Gastroesophageal sphincter (tissue), 4 donors: ENCODE measurements at regions not wholly inside any gene's neighbourhood (a gene's known extent, or its start where the extent isn't known, plus 50 kb on each side); places are given as distances from the start of the nearest gene placed in this dataset.
A peak's percentile ranks its signal among the peaks of the same experiment; 100 is the strongest.

Experiments
- ATAC-seq: fragments of 150-250 bp; one replicate; pipeline ENCODE4 v1.9.1; 2016; ENCODE audit warnings: mild to moderate bottlenecking, moderate library complexity
- H3K27ac ChIP-seq, 4 donors: fragments of 200-600 bp; sonication (generic) in 3 of 4; 1 replicate in 3 of 4; 2 replicates in 1 of 4; pipeline ENCODE4 v1.5.1; 2016 to 2019
- H3K27me3 ChIP-seq: fragments of 200-600 bp; sonication (generic); one replicate; pipeline ENCODE4 v1.5.1; 2019
- H3K36me3 ChIP-seq, 2 donors: fragments of 200-600 bp; sonication (generic); one replicate each; pipeline ENCODE4 v1.5.1; 2019; ENCODE audit warnings: control low read depth in 1 of 2
- H3K4me1 ChIP-seq, 3 donors: fragments of 200-600 bp; sonication (generic); 1 replicate in 2 of 3; 2 replicates in 1 of 3; pipeline ENCODE4 v1.5.1; 2016 to 2019; ENCODE audit warnings: control low read depth in 2 of 3
- H3K4me3 ChIP-seq, 2 donors: fragments of 200-600 bp; sonication (generic); one replicate each; pipeline ENCODE4 v1.5.1; 2019; ENCODE audit warnings: mild to moderate bottlenecking in 1 of 2, moderate library complexity in 1 of 2
- H3K9me3 ChIP-seq, 3 donors: fragments of 200-600 bp; sonication (generic); one replicate each; pipeline ENCODE4 v1.5.1; 2017 to 2019; ENCODE audit warnings: control low read depth in 2 of 3
- EP300 ChIP-seq: sonication (generic); formaldehyde crosslinking; IDR thresholded peaks from one replicate; pipeline ENCODE4 v1.6.1; 2017; ENCODE audit warnings: antibody characterized with exemption, mild to moderate bottlenecking
- POLR2A ChIP-seq, 2 donors: fragments of 450-650 bp; IDR thresholded peaks; one replicate each; pipeline ENCODE4 v1.6.1; 2017; ENCODE audit warnings: antibody characterized with exemption in 2 of 2, mild to moderate bottlenecking in 2 of 2, moderate library complexity in 1 of 2
- POLR2AphosphoS5 ChIP-seq: sonication (generic); formaldehyde crosslinking; IDR thresholded peaks from one replicate; pipeline ENCODE4 v1.6.1; 2017; ENCODE audit warnings: antibody characterized with exemption
- whole genome bisulfite sequencing, 2 donors: methylation state at CpG; one replicate each; pipeline ENCODE4 v1.1.5; 2018; ENCODE audit warnings: low coverage in 1 of 2; 5-methylcytosine and 5-hydroxymethylcytosine counted together
- TF ChIP-seq, protein P1 (sequence below), 4 experiments: fragments of 200-600 bp in 2 of 4; fragments of 450-650 bp in 2 of 4; sonication (generic) in 1 of 4; IDR thresholded peaks; one replicate each; pipeline ENCODE4 v1.5.1; 2017 to 2019; ENCODE audit warnings: antibody characterized with exemption in 4 of 4, mild to moderate bottlenecking in 2 of 4, moderate library complexity in 2 of 4

GRCh38 chrX:16005917-16006316 lies 117.4 kb upstream of the GRPR start:
- TF ChIP-seq POLR2A (IDR thresholded peaks at IDR 0.05) (no peak), POLR2AphosphoS5 (no peak), EP300 (no peak)
- TF ChIP-seq, protein P1, sequence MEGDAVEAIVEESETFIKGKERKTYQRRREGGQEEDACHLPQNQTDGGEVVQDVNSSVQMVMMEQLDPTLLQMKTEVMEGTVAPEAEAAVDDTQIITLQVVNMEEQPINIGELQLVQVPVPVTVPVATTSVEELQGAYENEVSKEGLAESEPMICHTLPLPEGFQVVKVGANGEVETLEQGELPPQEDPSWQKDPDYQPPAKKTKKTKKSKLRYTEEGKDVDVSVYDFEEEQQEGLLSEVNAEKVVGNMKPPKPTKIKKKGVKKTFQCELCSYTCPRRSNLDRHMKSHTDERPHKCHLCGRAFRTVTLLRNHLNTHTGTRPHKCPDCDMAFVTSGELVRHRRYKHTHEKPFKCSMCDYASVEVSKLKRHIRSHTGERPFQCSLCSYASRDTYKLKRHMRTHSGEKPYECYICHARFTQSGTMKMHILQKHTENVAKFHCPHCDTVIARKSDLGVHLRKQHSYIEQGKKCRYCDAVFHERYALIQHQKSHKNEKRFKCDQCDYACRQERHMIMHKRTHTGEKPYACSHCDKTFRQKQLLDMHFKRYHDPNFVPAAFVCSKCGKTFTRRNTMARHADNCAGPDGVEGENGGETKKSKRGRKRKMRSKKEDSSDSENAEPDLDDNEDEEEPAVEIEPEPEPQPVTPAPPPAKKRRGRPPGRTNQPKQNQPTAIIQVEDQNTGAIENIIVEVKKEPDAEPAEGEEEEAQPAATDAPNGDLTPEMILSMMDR (IDR thresholded peaks at IDR 0.05), result no peak
- ATAC-seq, result no peak
- Histone ChIP-seq H3K4me1 (no peaks in the 10 kb centered on the region), H3K27ac (no peak overlapping the region), H3K27me3 (no peaks in the 10 kb centered on the region), H3K36me3 (no peaks in the 10 kb centered on the region), H3K4me3 (no peak overlapping the region), H3K9me3 (no peaks in the 10 kb centered on the region)
- 17 to 46% methylated on average over 1 to 2 of the region's 2 CpGs for WGBS, 2 donors

DNA sequence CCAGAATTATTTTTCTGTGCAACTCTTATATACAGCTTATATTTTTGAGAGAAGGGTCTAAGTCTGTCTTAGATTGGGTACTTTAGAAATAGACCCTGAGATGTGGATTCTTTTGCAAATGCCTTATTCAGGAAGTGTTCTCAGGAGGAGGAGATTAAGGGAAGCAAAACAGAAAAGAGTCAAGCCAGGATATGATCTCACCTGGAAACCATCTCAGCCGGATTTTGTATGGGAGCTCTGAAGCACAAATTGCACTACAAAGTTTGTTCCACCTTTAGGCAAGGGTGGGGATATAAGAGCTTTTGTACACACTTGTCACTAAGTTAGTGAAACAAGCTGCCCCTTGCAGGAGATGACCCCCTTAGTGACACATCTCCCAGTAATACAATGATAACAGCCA lies 121.2 kb upstream of the GRPR start:
- WGBS, 2 donors, result 33 to 60% methylated on average over 1 of the region's 1 CpG

DNA sequence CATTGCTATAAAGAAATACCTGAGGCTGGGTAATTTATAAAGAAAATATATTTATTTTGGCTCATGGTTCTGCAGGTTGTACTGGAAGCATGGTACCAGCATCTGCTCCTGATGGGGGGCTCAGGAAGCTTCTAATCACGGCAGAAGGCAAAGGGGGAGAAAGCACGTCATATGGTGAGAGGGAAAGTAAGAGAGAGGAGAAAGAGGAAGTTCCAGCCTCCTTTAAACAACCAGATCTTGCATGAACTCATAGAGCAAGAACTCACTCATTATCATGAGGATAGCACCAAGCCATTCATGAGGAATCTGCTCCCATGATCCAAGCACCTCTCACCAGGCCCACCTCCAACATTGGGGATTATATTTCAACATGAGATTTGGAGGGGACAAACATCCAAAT lies 125.0 kb upstream of the GRPR start:
- Histone ChIP-seq H3K4me1 (no peaks in the 10 kb centered on the region), H3K36me3 (no peaks in the 10 kb centered on the region), H3K9me3 (no peaks in the 10 kb centered on the region), H3K27ac (no peak overlapping the region), H3K27me3 (no peaks in the 10 kb centered on the region), H3K4me3 (no peak overlapping the region)
- 50% methylated on average over 2 of the region's 2 CpGs; no CpG with 5 or more reads in 1 of the 2 donors for WGBS, 2 donors
- ATAC-seq, result no peak
- TF ChIP-seq, protein P1 (IDR thresholded peaks at IDR 0.05), result no peak
- no peak for TF ChIP-seq POLR2AphosphoS5
- TF ChIP-seq EP300, result no peak
- no peak for TF ChIP-seq POLR2A (IDR thresholded peaks at IDR 0.05)

More for the DNA sequence above, 121.2 kb upstream of the GRPR start:
- Histone ChIP-seq H3K4me3 (no peak overlapping the region), H3K27me3 (no peaks in the 10 kb centered on the region), H3K4me1 (no peaks in the 10 kb centered on the region), H3K9me3 (no peaks in the 10 kb centered on the region), H3K27ac (no peak overlapping the region), H3K36me3 (no peaks in the 10 kb centered on the region)
- ATAC-seq, result no peak
- TF ChIP-seq POLR2A (IDR thresholded peaks at IDR 0.05) (no peak), POLR2AphosphoS5 (no peak), EP300 (no peak)
- TF ChIP-seq, protein P1 (IDR thresholded peaks at IDR 0.05), result no peak

DNA sequence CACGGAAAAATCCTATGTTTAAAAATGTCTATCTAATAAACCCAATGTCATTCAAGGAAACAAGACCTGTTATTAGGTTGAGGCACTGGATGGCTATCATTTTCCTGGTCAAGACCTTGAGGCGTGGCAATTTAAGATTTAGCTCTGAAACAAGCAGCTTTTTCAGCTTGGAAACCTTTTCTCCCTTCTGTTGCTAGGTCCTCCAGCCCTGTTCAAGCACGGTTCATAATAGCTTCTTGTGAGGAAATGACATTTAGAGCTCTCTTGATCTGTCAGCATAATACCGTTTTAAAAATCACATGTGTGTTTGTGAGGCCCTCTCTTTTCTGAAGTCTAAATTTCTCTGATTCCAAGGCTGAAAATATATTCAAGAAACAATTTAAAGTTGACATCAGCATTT lies 133.6 kb upstream of the GRPR start:
- Histone ChIP-seq H3K4me1 (no peaks in the 10 kb centered on the region), H3K9me3 (no peaks in the 10 kb centered on the region), H3K4me3 (no peak overlapping the region), H3K36me3 (no peaks in the 10 kb centered on the region), H3K27ac (peak overlapping the region in 1 of 4 donors; percentile 51), H3K27me3 (no peaks in the 10 kb centered on the region)
- ATAC-seq, result no peak
- TF ChIP-seq, protein P1 (IDR thresholded peaks at IDR 0.05), result no peak
- TF ChIP-seq POLR2A (IDR thresholded peaks at IDR 0.05), result no peak
- no peak for TF ChIP-seq POLR2AphosphoS5
- no peak for TF ChIP-seq EP300
- 64 to 67% methylated on average over 3 to 4 of the region's 4 CpGs for WGBS, 2 donors

- TF ChIP-seq, protein P1 (IDR thresholded peaks at IDR 0.05), result no peak
- TF ChIP-seq POLR2AphosphoS5 (no peak), POLR2A (IDR thresholded peaks at IDR 0.05) (no peak), EP300 (no peak)
- Histone ChIP-seq H3K27ac (peak overlapping the region in 3 of 4 donors; percentile 7 to 51 (median 31)), H3K4me1 (no peaks in the 10 kb centered on the region), H3K9me3 (no peaks in the 10 kb centered on the region), H3K36me3 (no peaks in the 10 kb centered on the region), H3K4me3 (no peak overlapping the region), H3K27me3 (no peaks in the 10 kb centered on the region)
- no peak for ATAC-seq
- 43 to 83% methylated on average over 1 to 5 of the region's 5 CpGs for WGBS, 2 donors
These were observed 134.3 kb upstream of the AP1S2 start for GRCh38 chrX:15988661-15989603.
